ENCODE measurements at regions not wholly inside any gene's neighbourhood (a gene's known extent, or its start where the extent isn't known, plus 50 kb on each side); places are given as distances from the start of the nearest gene placed in this dataset.

- H3K9me3 ChIP-seq (ENCODE audit: low read length) = no peaks in the 10 kb centered on the region
- H3K4me3 ChIP-seq (replicated peaks in 1 of 3; ENCODE audit: insufficient read depth in 1 of 3, low read depth in 2 of 3, low read length in 3 of 3) = no peak overlapping the region
- in situ Hi-C loops (cut with HindIII; ENCODE audit: extremely low pct_ligation_motif_present, low pct_unique_long_range_greater_than_20kb) (no loop called here), intact Hi-C loops (cut with micrococcal nuclease; ENCODE audit: unreplicated experiment) (no loop called here)
- H3K9ac ChIP-seq (ENCODE audit: insufficient read depth, low read depth, low read length) = no peak overlapping the region
- H3K4me2 ChIP-seq (ENCODE audit: low read depth, low read length) = no peak overlapping the region
- 58% methylated on average over 5 of the region's 5 CpGs for WGBS (ENCODE audit: low lambda C conversion rate)
- ATAC-seq (no peak), FAIRE-seq (no peak), DNase-seq (ENCODE audit: low spot score) (no peak)
- no peaks in the 10 kb centered on the region for H3K79me2 ChIP-seq (ENCODE audit: insufficient read depth, low read length)
- H4K20me1 ChIP-seq (ENCODE audit: insufficient read depth, low read length) = no peaks in the 10 kb centered on the region
- no peaks in the 10 kb centered on the region for H3K4me1 ChIP-seq (ENCODE audit: insufficient read depth, low read length)
- H3K27me3 ChIP-seq (ENCODE audit: control insufficient read depth in 1 of 2, insufficient read depth in 2 of 2, low read length in 2 of 2) = no peaks in the 10 kb centered on the region; a peak in 1 of 5 replicates
- H3K36me3 ChIP-seq (replicated peaks in 1 of 2; ENCODE audit: control insufficient read depth in 1 of 2, insufficient read depth in 2 of 2, low read length in 2 of 2) = no peaks in the 10 kb centered on the region
- no peak overlapping the region for H3K27ac ChIP-seq (ENCODE audit: extremely low read length, insufficient read depth, low read length)
- BruUV-seq (replicated peaks) = no TSS peak
- TF ChIP-seq ZNF383 (CRISPR knock-in tag; IDR thresholded peaks at IDR 0.05; ENCODE audit: borderline replicate concordance) = no peak
- no peak for TF ChIP-seq ZIK1 (CRISPR knock-in tag; IDR thresholded peaks at IDR 0.05; ENCODE audit: borderline replicate concordance, low read depth)
- TF ChIP-seq ZFX (CRISPR knock-in tag; IDR thresholded peaks at IDR 0.05; ENCODE audit: low read depth) = no peak
- TF ChIP-seq ZNF280D (CRISPR knock-in tag; IDR thresholded peaks at IDR 0.05) = no peak
- no peak for TF ChIP-seq ZBTB38 (CRISPR knock-in tag; IDR thresholded peaks at IDR 0.05)
- no peak for TF ChIP-seq THAP8 (CRISPR knock-in tag; IDR thresholded peaks at IDR 0.05; ENCODE audit: borderline replicate concordance)
- no peak for TF ChIP-seq YY1 (IDR thresholded peaks at IDR 0.05; ENCODE audit: insufficient read depth, insufficient replicate concordance, low read depth, low read length)
- ChIA-PET POLR2A (no interaction called here), CTCF (ENCODE audit: low intra/inter-chr PET ratio, low total read pairs) (no interaction called here)
- no peak overlapping the region for H2AFZ ChIP-seq (ENCODE audit: low read length)
Measured at GRCh38 chr11:15584158-15584557, 469.4 kb downstream of the INSC start.
